H1 (cell line): ENCODE measurements at regions not wholly inside any gene's neighbourhood (a gene's known extent, or its start where the extent isn't known, plus 50 kb on each side); places are given as distances from the start of the nearest gene placed in this dataset.

Experiments used
- CBX8 ChIP-seq: fragments of 300-800, 300-1000 bp; sonication (generic); IDR thresholded peaks from 2 replicates; pipeline ENCODE4 v1.7.1; 2016; ENCODE audit warnings: low read depth, low read length, borderline replicate concordance
- CEBPB ChIP-seq: IDR thresholded peaks from 2 replicates; pipeline ENCODE4 v1.6.1; 2012; ENCODE audit warnings: low read depth, low read length
- CHD7 ChIP-seq: fragments of 300-600 bp; sonication (generic); IDR thresholded peaks from 2 replicates; pipeline ENCODE4 v1.7.1; 2012; ENCODE audit warnings: low read length, moderate library complexity, mild to moderate bottlenecking, inconsistent platforms; ENCODE audit not compliant: insufficient replicate concordance
- CREB1 ChIP-seq: IDR thresholded peaks from 2 replicates; pipeline ENCODE4 v1.6.1; 2012; ENCODE audit warnings: inconsistent platforms
- EZH2 ChIP-seq: fragments of 200-600 bp; sonication (generic); IDR thresholded peaks from 2 replicates; pipeline ENCODE4 v1.7.1; 2012; ENCODE audit warnings: low read depth, mild to moderate bottlenecking, moderate library complexity, low read length, inconsistent platforms; ENCODE audit not compliant: severe bottlenecking
- HDAC6 ChIP-seq: IDR thresholded peaks from one replicate; pipeline ENCODE4 v1.7.1; 2012; ENCODE audit warnings: low read depth, mild to moderate bottlenecking, inconsistent platforms, low read length, moderate library complexity
- KDM4A ChIP-seq: IDR thresholded peaks from one replicate; pipeline ENCODE4 v1.7.1; 2012; ENCODE audit warnings: low read depth, mild to moderate bottlenecking, moderate library complexity, low read length, inconsistent platforms; ENCODE audit not compliant: severe bottlenecking
- RAD21 ChIP-seq, 2 experiments: IDR thresholded peaks in 1 of 2; conservative IDR thresholded peaks in 1 of 2; 2 replicates each; pipeline ENCODE4 v1.6.1; 2011; ENCODE audit warnings: low read depth in 2 of 2, low read length in 2 of 2, improper control_type of control experiment in 1 of 2, inconsistent platforms in 1 of 2, mild to moderate bottlenecking in 1 of 2, moderate library complexity in 1 of 2
- SIRT6 ChIP-seq: IDR thresholded peaks from one replicate; pipeline ENCODE4 v1.7.1; 2012; ENCODE audit warnings: low read length, inconsistent platforms
- SP2 ChIP-seq: IDR thresholded peaks from 2 replicates; pipeline ENCODE4 v1.6.1; 2012; ENCODE audit warnings: mild to moderate bottlenecking, low read length, inconsistent platforms
- SRF ChIP-seq: IDR thresholded peaks from 2 replicates; pipeline ENCODE4 v1.6.1; 2011; ENCODE audit warnings: mild to moderate bottlenecking, low read depth, low read length, moderate library complexity
- TCF12 ChIP-seq: IDR thresholded peaks from 2 replicates; pipeline ENCODE4 v1.6.1; 2011; ENCODE audit warnings: low read depth, mild to moderate bottlenecking, low read length

- TF ChIP-seq CHD7 (peak; percentile 39), CBX8 (no peak), TCF12 (no peak), HDAC6 (no peak), CEBPB (no peak), SP2 (no peak), KDM4A (peak; percentile 29), RAD21 (IDR thresholded peaks at IDR 0.05 in 1 of 2, conservative IDR thresholded peaks at IDR 0.05 in 1 of 2; ENCODE audit: low read depth in 2 of 2, low read length in 2 of 2) (peak; percentile 25 to 31; a peak in 3 of 4 replicates), CREB1 (peak; percentile 28; the same call in 1 of the 2 replicates), SIRT6 (no peak), SRF (no peak), EZH2 (no peak)
Observed at GRCh38 chr2:5373200-5373599, 319.0 kb upstream of the SOX11 start (continued).
